B cell (primary cell): ENCODE measurements at regions not wholly inside any gene's neighbourhood (a gene's known extent, or its start where the extent isn't known, plus 50 kb on each side); places are given as distances from the start of the nearest gene placed in this dataset.

ENCODE experiments used
- ATAC-seq: fragments of 200-7000 bp; cut with Tn5 transposase; one replicate; pipeline ENCODE4 v1.10.0; 2021; ENCODE audit warnings: low read depth, mild to moderate bottlenecking, moderate number of reproducible peaks, moderate library complexity
- CTCF ChIA-PET: fragments of 350-600 bp; sonication (Branson Sonifier 250); formaldehyde crosslinking; loops from one replicate; lab custom pipeline; 2021; ENCODE audit warnings: antibody characterized with exemption, inconsistent platforms; lab: Charles Lee
- POLR2A ChIA-PET: fragments of 350-600 bp; sonication (Branson Sonifier 250); formaldehyde crosslinking; loops from one replicate; lab custom pipeline; 2021; ENCODE audit warnings: antibody characterized with exemption; lab: Charles Lee
- DNase-seq: peaks from one replicate; pipeline ENCODE4 v3.0.0; 2013
- H2AFZ ChIP-seq: 2 replicates; pipeline ENCODE4 v1.6.1; 2012; ENCODE audit warnings: mild to moderate bottlenecking, low read depth, low read length; ENCODE audit not compliant: insufficient read depth, poor library complexity, severe bottlenecking
- H3K27ac ChIP-seq, 2 donors: 1 replicate in 1 of 2; 2 replicates in 1 of 2; pipeline ENCODE4 v1.5.1; 2012 to 2013; ENCODE audit warnings: low read length in 2 of 2, mild to moderate bottlenecking in 2 of 2, moderate library complexity in 1 of 2
- H3K27me3 ChIP-seq, 4 experiments: fragments of 200-600 bp in 1 of 4; sonication (generic) in 1 of 4; replicated peaks in 1 of 4; 1 replicate in 2 of 4; 2 replicates in 2 of 4; pipeline versions ENCODE4 v1.6.1 to v1.7.0; 2013 to 2016; ENCODE audit warnings: low read length in 3 of 4, mild to moderate bottlenecking in 2 of 4, mixed read lengths in 1 of 4, moderate library complexity in 1 of 4; ENCODE audit not compliant: insufficient read depth in 4 of 4, control insufficient read depth in 3 of 4; ENCODE audit errors: control extremely low read depth in 1 of 4
- H3K36me3 ChIP-seq, 2 experiments: replicated peaks in 1 of 2; 1 replicate in 1 of 2; 2 replicates in 1 of 2; pipeline versions ENCODE4 v1.6.1 to v1.7.1; 2013; ENCODE audit warnings: low read length in 1 of 2; ENCODE audit not compliant: insufficient read depth in 2 of 2, control insufficient read depth in 1 of 2; ENCODE audit errors: control extremely low read depth in 1 of 2, extremely low read depth in 1 of 2
- H3K4me1 ChIP-seq, 2 donors: fragments of 200-600 bp in 1 of 2; sonication (generic) in 1 of 2; 1 replicate in 1 of 2; 2 replicates in 1 of 2; pipeline versions ENCODE4 v1.5.1 to v1.6.1; 2013 to 2017; ENCODE audit warnings: low read length in 2 of 2; ENCODE audit not compliant: control insufficient read depth in 2 of 2, insufficient read depth in 2 of 2
- H3K4me2 ChIP-seq: replicated peaks from 2 replicates; pipeline ENCODE3; 2012; ENCODE audit warnings: mild to moderate bottlenecking, low read depth, low read length; ENCODE audit not compliant: poor library complexity, severe bottlenecking
- H3K4me3 ChIP-seq, 5 experiments: fragments of 200-600 bp in 1 of 5; sonication (generic) in 1 of 5; 1 replicate in 3 of 5; 2 replicates in 2 of 5; pipeline versions ENCODE4 v1.5.1 to v1.7.0; 2011 to 2016; ENCODE audit warnings: low read length in 4 of 5, mild to moderate bottlenecking in 4 of 5, low read depth in 2 of 5, control low read depth in 1 of 5, moderate library complexity in 1 of 5; ENCODE audit not compliant: insufficient read depth in 1 of 5; ENCODE audit errors: control extremely low read depth in 1 of 5, extremely low read depth in 1 of 5
- H3K79me2 ChIP-seq: fragments of 200-600 bp; sonication (generic); one replicate; pipeline ENCODE4 v1.6.0; 2016; ENCODE audit warnings: low read length; ENCODE audit not compliant: control insufficient read depth, insufficient read depth
- H3K9ac ChIP-seq: fragments of 200-600 bp; sonication (generic); 2 replicates; pipeline ENCODE4 v1.6.1; 2017; ENCODE audit warnings: mild to moderate bottlenecking, low read length, moderate library complexity
- H3K9me3 ChIP-seq, 3 donors: one replicate each; pipeline versions ENCODE4 v1.6.1 to v1.7.1; 2013; ENCODE audit warnings: low read length in 2 of 3; ENCODE audit not compliant: control insufficient read depth in 2 of 3, insufficient read depth in 1 of 3; ENCODE audit errors: control extremely low read depth in 1 of 3
- H4K20me1 ChIP-seq: 2 replicates; pipeline ENCODE4 v1.6.0; 2012; ENCODE audit warnings: mild to moderate bottlenecking, low read length; ENCODE audit not compliant: insufficient read depth, control insufficient read depth, poor library complexity, severe bottlenecking
- H3K27ac Mint-ChIP-seq: one replicate; pipeline ENCODE4 v1.8.0; 2021; ENCODE audit warnings: mixed read lengths
- H3K27me3 Mint-ChIP-seq: one replicate; pipeline ENCODE4 v1.8.0; 2021; ENCODE audit warnings: mixed read lengths
- H3K4me1 Mint-ChIP-seq: one replicate; pipeline ENCODE4 v1.8.0; 2021; ENCODE audit warnings: mixed read lengths
- H3K4me3 Mint-ChIP-seq: one replicate; pipeline ENCODE4 v1.8.0; 2021; ENCODE audit warnings: mixed read lengths
- H3K9me3 Mint-ChIP-seq: one replicate; pipeline ENCODE4 v1.8.0; 2022; ENCODE audit warnings: mixed read lengths; ENCODE audit not compliant: insufficient read depth
- EZH2 ChIP-seq: IDR thresholded peaks from 2 replicates; pipeline ENCODE4 v1.6.1; 2012; ENCODE audit warnings: borderline replicate concordance, low read depth, mild to moderate bottlenecking, moderate library complexity, low read length; ENCODE audit not compliant: insufficient read depth, poor library complexity, severe bottlenecking
- WGBS: methylation state at CpG from one replicate; pipeline ENCODE4 v1.1.5; 2013; ENCODE audit warnings: missing lambda C conversion rate; ENCODE audit not compliant: insufficient coverage; 5-methylcytosine and 5-hydroxymethylcytosine counted together
- intact Hi-C: fragments of 100-400 bp; cut with micrococcal nuclease; formaldehyde crosslinking; loops from one replicate; pipeline ENCODE4 v1.10.0; 2022
- TF ChIP-seq, protein P1 (sequence below): fragments of 200-600 bp; IDR thresholded peaks from one replicate; pipeline ENCODE4 v1.8.0; 2022; ENCODE audit warnings: antibody characterized with exemption, mild to moderate bottlenecking

DNA sequence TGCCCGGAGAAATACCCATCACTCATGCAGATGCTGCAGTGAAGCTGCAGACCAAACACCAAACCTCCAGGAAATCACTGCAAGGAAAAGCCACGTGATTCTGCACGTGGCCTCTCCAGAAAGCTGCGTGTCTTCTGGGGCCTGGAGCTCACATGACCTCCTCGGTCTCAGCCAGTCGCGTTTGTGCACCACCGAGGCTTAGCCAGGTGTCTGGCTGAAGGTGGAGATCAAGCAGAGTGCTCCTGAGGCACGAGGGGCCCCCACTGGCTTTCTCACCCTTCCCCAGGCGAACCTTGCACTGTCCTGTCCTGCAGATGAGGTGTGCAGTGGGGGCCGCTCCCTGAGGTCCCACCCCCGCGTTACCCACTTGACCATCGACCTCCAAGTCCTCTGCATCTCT lies 257.3 kb downstream of the RBFOX3 start:
- Histone ChIP-seq H3K27me3 (peaks cover 0 to 39% (median 2%) of the 10 kb centered on the region in 4 experiments), H3K4me1 (no peaks in the 10 kb centered on the region), H3K9me3 (peaks cover 0 to 29% (median 20%) of the 10 kb centered on the region in 3 donors), H3K4me2 (no peak overlapping the region), H3K4me3 (no peak overlapping the region), H3K36me3 (no peaks in the 10 kb centered on the region), H3K9ac (no peak overlapping the region), H2AFZ (no peak overlapping the region), H4K20me1 (no peaks in the 10 kb centered on the region), H3K79me2 (no peaks in the 10 kb centered on the region), H3K27ac (no peak overlapping the region)
- POLR2A ChIA-PET: no interaction called here
- H3K27ac Mint-ChIP-seq: no peak overlapping the region
- CTCF ChIA-PET: no interaction called here
- no peak for ATAC-seq
- intact Hi-C loops: no loop called here
- peaks cover 41% of the 10 kb centered on the region for H3K27me3 Mint-ChIP-seq
- no peak for DNase-seq
- 71% methylated on average over 11 of the region's 14 CpGs for WGBS
- H3K9me3 Mint-ChIP-seq: peaks cover 2% of the 10 kb centered on the region
- no peak overlapping the region for H3K4me3 Mint-ChIP-seq
- no peaks in the 10 kb centered on the region for H3K4me1 Mint-ChIP-seq
- TF ChIP-seq, protein P1, sequence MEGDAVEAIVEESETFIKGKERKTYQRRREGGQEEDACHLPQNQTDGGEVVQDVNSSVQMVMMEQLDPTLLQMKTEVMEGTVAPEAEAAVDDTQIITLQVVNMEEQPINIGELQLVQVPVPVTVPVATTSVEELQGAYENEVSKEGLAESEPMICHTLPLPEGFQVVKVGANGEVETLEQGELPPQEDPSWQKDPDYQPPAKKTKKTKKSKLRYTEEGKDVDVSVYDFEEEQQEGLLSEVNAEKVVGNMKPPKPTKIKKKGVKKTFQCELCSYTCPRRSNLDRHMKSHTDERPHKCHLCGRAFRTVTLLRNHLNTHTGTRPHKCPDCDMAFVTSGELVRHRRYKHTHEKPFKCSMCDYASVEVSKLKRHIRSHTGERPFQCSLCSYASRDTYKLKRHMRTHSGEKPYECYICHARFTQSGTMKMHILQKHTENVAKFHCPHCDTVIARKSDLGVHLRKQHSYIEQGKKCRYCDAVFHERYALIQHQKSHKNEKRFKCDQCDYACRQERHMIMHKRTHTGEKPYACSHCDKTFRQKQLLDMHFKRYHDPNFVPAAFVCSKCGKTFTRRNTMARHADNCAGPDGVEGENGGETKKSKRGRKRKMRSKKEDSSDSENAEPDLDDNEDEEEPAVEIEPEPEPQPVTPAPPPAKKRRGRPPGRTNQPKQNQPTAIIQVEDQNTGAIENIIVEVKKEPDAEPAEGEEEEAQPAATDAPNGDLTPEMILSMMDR: no peak
- TF ChIP-seq EZH2: no peak

DNA sequence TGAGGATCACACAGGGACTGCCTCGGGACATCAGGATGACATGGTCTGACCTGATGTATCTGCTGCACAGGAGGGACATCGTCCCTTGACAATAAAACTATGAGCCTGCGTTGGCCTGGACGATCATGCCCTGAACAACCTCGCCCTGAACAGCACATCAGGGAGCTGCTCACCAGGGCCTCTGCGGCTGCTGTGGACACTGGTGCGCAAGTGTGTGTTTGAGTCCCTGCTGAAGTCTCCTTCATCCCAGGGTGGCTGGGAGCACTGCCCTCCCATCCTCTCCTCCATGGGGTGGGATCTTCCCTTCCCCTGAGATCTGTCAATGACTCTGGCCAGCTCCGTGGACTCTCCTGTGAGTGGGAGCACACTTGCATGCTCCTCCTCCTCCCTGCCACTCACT lies 257.8 kb downstream of the RBFOX3 start:
- Mint-ChIP-seq H3K4me1 (no peaks in the 10 kb centered on the region), H3K27ac (no peak overlapping the region), H3K4me3 (no peak overlapping the region), H3K9me3 (peaks cover 2% of the 10 kb centered on the region), H3K27me3 (peaks cover 37% of the 10 kb centered on the region)
- TF ChIP-seq, protein P1: no peak
- no peak for TF ChIP-seq EZH2
- POLR2A ChIA-PET: no interaction called here
- intact Hi-C loops: no loop called here
- Histone ChIP-seq H3K79me2 (no peaks in the 10 kb centered on the region), H4K20me1 (no peaks in the 10 kb centered on the region), H3K27ac (no peak overlapping the region), H3K4me2 (no peak overlapping the region), H2AFZ (no peak overlapping the region), H3K4me1 (no peaks in the 10 kb centered on the region), H3K9ac (no peak overlapping the region), H3K27me3 (peaks cover 0 to 39% (median 2%) of the 10 kb centered on the region in 4 experiments), H3K9me3 (peaks cover 0 to 29% (median 20%) of the 10 kb centered on the region in 3 donors), H3K4me3 (no peak overlapping the region), H3K36me3 (no peaks in the 10 kb centered on the region)
- ATAC-seq: no peak
- CTCF ChIA-PET: no interaction called here
- WGBS: 88% methylated on average over 8 of the region's 8 CpGs
- DNase-seq: no peak
